IMR-90 (cell line): ENCODE measurements at regions not wholly inside any gene's neighbourhood (a gene's known extent, or its start where the extent isn't known, plus 50 kb on each side); places are given as distances from the start of the nearest gene placed in this dataset.
A peak's percentile ranks its signal among the peaks of the same experiment; 100 is the strongest.

Experiments
- ATAC-seq: fragments of 200-7000 bp; cut with Tn5 transposase; 2 replicates; pipeline ENCODE4 v1.9.1; 2020; ENCODE audit warnings: low read depth, mild to moderate bottlenecking, moderate library complexity
- BruUV-seq: library from RNA; stranded (reverse); fragments of 400-500 nt; replicated peaks from 2 replicates; lab custom pipeline; 2021; lab: Mats Ljungman, UMichigan
- CTCF ChIA-PET: fragments of 300-600 bp; formaldehyde crosslinking; extraction: SDS; loops from one replicate; lab custom pipeline; 2021; ENCODE audit warnings: antibody characterized with exemption; lab: Yijun Ruan, JAX
- POLR2A ChIA-PET: fragments of 300-600 bp; sonication (Branson Sonifier 250); formaldehyde crosslinking; loops from one replicate; lab custom pipeline; 2022; ENCODE audit warnings: antibody characterized with exemption; ENCODE audit not compliant: unreplicated experiment; lab: Charles Lee
- DNase-seq: peaks from one replicate; pipeline ENCODE4 v3.0.0; 2013
- H2AFZ ChIP-seq: replicated peaks from 2 replicates; pipeline ENCODE3; 2013; ENCODE audit warnings: low read length, mild to moderate bottlenecking; ENCODE audit not compliant: poor library complexity
- H2AK5ac ChIP-seq: 2 replicates; pipeline ENCODE4 v1.6.1; 2013; ENCODE audit warnings: low read depth, low read length, inconsistent platforms
- H2AK9ac ChIP-seq: replicated peaks from 2 replicates; pipeline ENCODE3; 2013; ENCODE audit warnings: mild to moderate bottlenecking, low read depth, low read length, moderate library complexity; ENCODE audit not compliant: poor library complexity
- H2BK120ac ChIP-seq: 2 replicates; pipeline ENCODE4 v1.6.1; 2013; ENCODE audit warnings: low read depth, low read length, inconsistent platforms
- H2BK15ac ChIP-seq: 3 replicates; pipeline ENCODE4 v1.6.1; 2013; ENCODE audit warnings: low read depth, low read length, inconsistent platforms
- H2BK20ac ChIP-seq: 2 replicates; pipeline ENCODE4 v1.6.1; 2013; ENCODE audit warnings: low read depth, mild to moderate bottlenecking, inconsistent platforms, low read length, moderate library complexity
- H2BK5ac ChIP-seq: 2 replicates; pipeline ENCODE4 v1.6.1; 2013; ENCODE audit warnings: mild to moderate bottlenecking, low read depth, low read length, inconsistent platforms; ENCODE audit not compliant: poor library complexity, severe bottlenecking
- H3K14ac ChIP-seq: replicated peaks from 2 replicates; pipeline ENCODE4 v1.6.1; 2013; ENCODE audit warnings: low read depth, low read length, inconsistent platforms
- H3K18ac ChIP-seq: 2 replicates; pipeline ENCODE4 v1.6.1; 2013; ENCODE audit warnings: low read depth, low read length, control low read depth
- H3K23ac ChIP-seq: 2 replicates; pipeline ENCODE4 v1.6.1; 2013; ENCODE audit warnings: low read depth, low read length, inconsistent platforms
- H3K27ac ChIP-seq: 2 replicates; pipeline ENCODE4 v1.5.1; 2013; ENCODE audit warnings: mild to moderate bottlenecking, control low read depth, low read length; ENCODE audit not compliant: insufficient read depth
- H3K27me3 ChIP-seq: 2 replicates; pipeline ENCODE4 v1.6.1; 2013; ENCODE audit warnings: low read length; ENCODE audit not compliant: control insufficient read depth, insufficient read depth
- H3K36me3 ChIP-seq: 2 replicates; pipeline ENCODE4 v1.6.1; 2013; ENCODE audit warnings: low read length, mixed read lengths; ENCODE audit not compliant: control insufficient read depth, insufficient read depth
- H3K4ac ChIP-seq: 2 replicates; pipeline ENCODE4 v1.6.1; 2013; ENCODE audit warnings: low read depth, low read length, inconsistent platforms
- H3K4me1 ChIP-seq: 2 replicates; pipeline ENCODE4 v1.6.1; 2013; ENCODE audit warnings: low read length, mixed read lengths; ENCODE audit not compliant: control insufficient read depth, insufficient read depth
- H3K4me2 ChIP-seq: 2 replicates; pipeline ENCODE4 v1.6.1; 2013; ENCODE audit warnings: low read depth, mild to moderate bottlenecking, control low read depth, low read length, moderate library complexity
- H3K4me3 ChIP-seq: 2 replicates; pipeline ENCODE4 v1.5.1; 2013; ENCODE audit warnings: low read depth, mild to moderate bottlenecking, control low read depth, low read length, moderate library complexity; ENCODE audit not compliant: insufficient read depth
- H3K56ac ChIP-seq: 2 replicates; pipeline ENCODE4 v1.6.1; 2013; ENCODE audit warnings: low read length, inconsistent platforms; ENCODE audit not compliant: insufficient read depth; ENCODE audit errors: extremely low read depth
- H3K79me1 ChIP-seq, 2 experiments: 2 replicates each; pipeline ENCODE4 v1.6.1; 2013; ENCODE audit warnings: low read length in 2 of 2, inconsistent platforms in 1 of 2, low read depth in 1 of 2
- H3K9ac ChIP-seq: 2 replicates; pipeline ENCODE4 v1.6.1; 2013; ENCODE audit warnings: low read depth, low read length, control low read depth
- H3K9me1 ChIP-seq: 2 replicates; pipeline ENCODE4 v1.6.1; 2013; ENCODE audit warnings: low read length, inconsistent platforms; ENCODE audit not compliant: insufficient read depth
- H3K9me3 ChIP-seq: 2 replicates; pipeline ENCODE4 v1.6.1; 2013; ENCODE audit warnings: low read length; ENCODE audit not compliant: control insufficient read depth, insufficient read depth
- H4K20me1 ChIP-seq: 2 replicates; pipeline ENCODE4 v1.6.1; 2013; ENCODE audit warnings: low read length, inconsistent platforms; ENCODE audit not compliant: insufficient read depth
- H4K5ac ChIP-seq: 2 replicates; pipeline ENCODE4 v1.6.1; 2013; ENCODE audit warnings: mild to moderate bottlenecking, low read depth, low read length, control low read depth
- H4K8ac ChIP-seq, 2 experiments: 2 replicates each; pipeline ENCODE4 v1.6.1; 2013; ENCODE audit warnings: low read depth in 2 of 2, low read length in 2 of 2, control low read depth in 1 of 2, inconsistent platforms in 1 of 2
- H4K91ac ChIP-seq: 2 replicates; pipeline ENCODE4 v1.6.1; 2013; ENCODE audit warnings: low read depth, low read length, inconsistent platforms; ENCODE audit not compliant: insufficient read depth
- BHLHE40 ChIP-seq: fragments of 150-350 bp; IDR thresholded peaks from 2 replicates; pipeline ENCODE4 v1.6.1; 2016; ENCODE audit warnings: mild to moderate bottlenecking, low read depth, low read length
- CEBPB ChIP-seq: IDR thresholded peaks from 2 replicates; pipeline ENCODE4 v1.6.1; 2012; ENCODE audit warnings: low read depth, low read length, improper control_type of control experiment
- CHD1 ChIP-seq: IDR thresholded peaks from 2 replicates; pipeline ENCODE4 v1.6.1; 2012; ENCODE audit warnings: low read depth, low read length, improper control_type of control experiment
- FOS ChIP-seq: fragments of 150-350 bp; IDR thresholded peaks from 2 replicates; pipeline ENCODE4 v1.6.1; 2016; ENCODE audit warnings: low read depth, low read length
- MAZ ChIP-seq: IDR thresholded peaks from 2 replicates; pipeline ENCODE4 v1.6.1; 2012; ENCODE audit warnings: low read depth, mild to moderate bottlenecking, low read length, improper control_type of control experiment, moderate library complexity, borderline replicate concordance
- MXI1 ChIP-seq: IDR thresholded peaks from 2 replicates; pipeline ENCODE4 v1.6.1; 2012; ENCODE audit warnings: low read depth, mild to moderate bottlenecking, low read length, moderate library complexity, borderline replicate concordance
- NFE2L2 ChIP-seq: fragments of 150-350 bp; IDR thresholded peaks from 2 replicates; pipeline ENCODE4 v1.6.1; 2016; ENCODE audit warnings: low read depth, mild to moderate bottlenecking, low read length
- POLR2A ChIP-seq: IDR thresholded peaks from 2 replicates; pipeline ENCODE4 v1.6.1; 2012; ENCODE audit warnings: mild to moderate bottlenecking, low read depth, low read length
- RAD21 ChIP-seq: IDR thresholded peaks from 2 replicates; pipeline ENCODE4 v1.6.1; 2012; ENCODE audit warnings: low read length, improper control_type of control experiment
- RCOR1 ChIP-seq: IDR thresholded peaks from 2 replicates; pipeline ENCODE4 v1.6.1; 2012; ENCODE audit warnings: mild to moderate bottlenecking, low read length, improper control_type of control experiment; ENCODE audit not compliant: insufficient replicate concordance
- WGBS, 2 experiments: methylation state at CpG; one replicate each; pipeline versions ENCODE4 v1.1.5 to v1.1.7; 2013; ENCODE audit warnings: missing lambda C conversion rate in 2 of 2; ENCODE audit not compliant: insufficient read length in 1 of 2; ENCODE audit errors: extremely low coverage in 2 of 2; 5-methylcytosine and 5-hydroxymethylcytosine counted together
- dilution Hi-C: fragments of 300-500 bp; cut with HindIII; formaldehyde crosslinking; loops from one replicate; pipeline ENCODE4 v1.14.3; 2018; ENCODE audit warnings: low sequenced_read_pairs; ENCODE audit not compliant: unreplicated experiment
- in situ Hi-C: fragments of 300-500 bp; cut with MboI; formaldehyde crosslinking; loops from 3 replicates; pipeline ENCODE4 v1.14.3; 2019; ENCODE audit warnings: low sequenced_read_pairs, inconsistent platforms, mixed read lengths
- intact Hi-C: fragments of 100-400 bp; cut with micrococcal nuclease; formaldehyde crosslinking; loops from 2 replicates; pipeline ENCODE4 v1.10.0; 2022
- TF ChIP-seq, protein P1 (sequence below): conservative IDR thresholded peaks from 2 replicates; pipeline ENCODE4 v1.5.1; 2012; ENCODE audit warnings: mild to moderate bottlenecking, low read depth, low read length, improper control_type of control experiment

DNA sequence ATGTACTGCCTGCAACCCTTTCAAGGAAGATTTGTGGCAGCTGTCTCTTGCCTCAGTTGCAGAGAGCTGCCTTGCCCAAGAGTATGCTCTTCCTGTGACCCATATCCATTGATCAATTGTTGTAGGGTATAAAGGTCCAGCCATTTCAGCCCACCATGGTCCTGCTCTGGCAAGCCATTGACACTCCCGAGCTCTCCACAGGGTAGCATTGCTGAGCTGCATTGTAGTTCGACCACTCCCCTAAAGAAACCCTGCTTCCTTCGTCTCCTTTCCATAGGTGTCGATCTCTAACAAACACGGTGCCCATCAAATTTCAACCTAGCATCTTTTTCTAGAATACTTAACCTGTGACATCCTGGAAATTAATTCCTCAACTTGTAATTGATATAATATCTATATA lies 104.9 kb upstream of the NDUFV2 start:
- Histone ChIP-seq H3K23ac (no peak overlapping the region), H3K36me3 (no peaks in the 10 kb centered on the region), H3K4me2 (no peak overlapping the region), H3K4me1 (peaks cover 19% of the 10 kb centered on the region), H3K14ac (no peak overlapping the region), H3K27me3 (no peaks in the 10 kb centered on the region), H4K8ac (peak overlapping the region in 1 of 2 experiments; percentile 28; a peak in 1 of 4 replicates), H4K91ac (0 out of 2 replicates have a peak overlapping the region, but pooled peaks have one; percentile 27), H3K27ac (no peak overlapping the region), H2BK20ac (peak overlapping the region; percentile 48; the same call in 1 of the 2 replicates), H3K18ac (peak overlapping the region; percentile 2; the same call in 1 of the 2 replicates), H2BK120ac (peak overlapping the region; percentile 73; the same call in 1 of the 2 replicates), H3K9ac (no peak overlapping the region), H4K20me1 (no peaks in the 10 kb centered on the region), H2AFZ (no peak overlapping the region), H2BK5ac (no peak overlapping the region), H3K79me1 (no peaks in the 10 kb centered on the region), H3K9me3 (peaks cover 5% of the 10 kb centered on the region), H3K56ac (no peak overlapping the region), H3K4ac (peak overlapping the region; percentile 15; the same call in 1 of the 2 replicates), H2AK5ac (peak overlapping the region; percentile 63; the same call in 1 of the 2 replicates), H3K9me1 (peaks cover 6% of the 10 kb centered on the region; the same call in 1 of the 2 replicates), H2BK15ac (peak overlapping the region; percentile 68; the same call in 1 of the 3 replicates), H3K4me3 (no peak overlapping the region), H2AK9ac (no peak overlapping the region), H4K5ac (0 out of 2 replicates have a peak overlapping the region, but pooled peaks have one; percentile 38)
- CTCF ChIA-PET = interaction anchor here (2.2 kb wide), 1 partner anchor 10 kb away, joined by 9 read pairs; no protein-coding TSS in a partner anchor
- no peak for ATAC-seq
- intact Hi-C loops (loop anchor here (5.0 to 10.0 kb wide), 2 partner anchors 60 to 147 kb away; no protein-coding TSS in a partner anchor), in situ Hi-C loops (no loop called here), dilution Hi-C loops (loop anchor here (25.0 kb wide), 1 partner anchor 310 kb away; no protein-coding TSS in a partner anchor)
- TF ChIP-seq, protein P1, sequence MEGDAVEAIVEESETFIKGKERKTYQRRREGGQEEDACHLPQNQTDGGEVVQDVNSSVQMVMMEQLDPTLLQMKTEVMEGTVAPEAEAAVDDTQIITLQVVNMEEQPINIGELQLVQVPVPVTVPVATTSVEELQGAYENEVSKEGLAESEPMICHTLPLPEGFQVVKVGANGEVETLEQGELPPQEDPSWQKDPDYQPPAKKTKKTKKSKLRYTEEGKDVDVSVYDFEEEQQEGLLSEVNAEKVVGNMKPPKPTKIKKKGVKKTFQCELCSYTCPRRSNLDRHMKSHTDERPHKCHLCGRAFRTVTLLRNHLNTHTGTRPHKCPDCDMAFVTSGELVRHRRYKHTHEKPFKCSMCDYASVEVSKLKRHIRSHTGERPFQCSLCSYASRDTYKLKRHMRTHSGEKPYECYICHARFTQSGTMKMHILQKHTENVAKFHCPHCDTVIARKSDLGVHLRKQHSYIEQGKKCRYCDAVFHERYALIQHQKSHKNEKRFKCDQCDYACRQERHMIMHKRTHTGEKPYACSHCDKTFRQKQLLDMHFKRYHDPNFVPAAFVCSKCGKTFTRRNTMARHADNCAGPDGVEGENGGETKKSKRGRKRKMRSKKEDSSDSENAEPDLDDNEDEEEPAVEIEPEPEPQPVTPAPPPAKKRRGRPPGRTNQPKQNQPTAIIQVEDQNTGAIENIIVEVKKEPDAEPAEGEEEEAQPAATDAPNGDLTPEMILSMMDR = no peak
- no peak for TF ChIP-seq RAD21
- no peak for TF ChIP-seq MXI1
- TF ChIP-seq FOS = no peak
- no peak for TF ChIP-seq CHD1
- TF ChIP-seq MAZ = no peak
- TF ChIP-seq RCOR1 = no peak
- TF ChIP-seq CEBPB = no peak
- TF ChIP-seq NFE2L2 = no peak
- no peak for TF ChIP-seq BHLHE40
- TF ChIP-seq POLR2A = no peak
- POLR2A ChIA-PET = no interaction called here
- no TSS peak for BruUV-seq
- no peak for DNase-seq
- WGBS, 2 experiments = 60% methylated on average over 1 of the region's 5 CpGs; no CpG with 5 or more reads in 1 of the 2 experiments
